B cell (primary cell): ENCODE measurements at regions not wholly inside any gene's neighbourhood (a gene's known extent, or its start where the extent isn't known, plus 50 kb on each side); places are given as distances from the start of the nearest gene placed in this dataset.

ENCODE experiments used
- ATAC-seq: fragments of 200-7000 bp; cut with Tn5 transposase; one replicate; pipeline ENCODE4 v1.10.0; 2021; ENCODE audit warnings: low read depth, mild to moderate bottlenecking, moderate number of reproducible peaks, moderate library complexity
- CTCF ChIA-PET: fragments of 350-600 bp; sonication (Branson Sonifier 250); formaldehyde crosslinking; loops from one replicate; lab custom pipeline; 2021; ENCODE audit warnings: antibody characterized with exemption, inconsistent platforms; lab: Charles Lee
- POLR2A ChIA-PET: fragments of 350-600 bp; sonication (Branson Sonifier 250); formaldehyde crosslinking; loops from one replicate; lab custom pipeline; 2021; ENCODE audit warnings: antibody characterized with exemption; lab: Charles Lee
- DNase-seq: peaks from one replicate; pipeline ENCODE4 v3.0.0; 2013
- H2AFZ ChIP-seq: 2 replicates; pipeline ENCODE4 v1.6.1; 2012; ENCODE audit warnings: mild to moderate bottlenecking, low read depth, low read length; ENCODE audit not compliant: insufficient read depth, poor library complexity, severe bottlenecking
- H3K27ac ChIP-seq, 2 donors: 1 replicate in 1 of 2; 2 replicates in 1 of 2; pipeline ENCODE4 v1.5.1; 2012 to 2013; ENCODE audit warnings: low read length in 2 of 2, mild to moderate bottlenecking in 2 of 2, moderate library complexity in 1 of 2
- H3K27me3 ChIP-seq, 4 experiments: fragments of 200-600 bp in 1 of 4; sonication (generic) in 1 of 4; replicated peaks in 1 of 4; 1 replicate in 2 of 4; 2 replicates in 2 of 4; pipeline versions ENCODE4 v1.6.1 to v1.7.0; 2013 to 2016; ENCODE audit warnings: low read length in 3 of 4, mild to moderate bottlenecking in 2 of 4, mixed read lengths in 1 of 4, moderate library complexity in 1 of 4; ENCODE audit not compliant: insufficient read depth in 4 of 4, control insufficient read depth in 3 of 4; ENCODE audit errors: control extremely low read depth in 1 of 4
- H3K36me3 ChIP-seq, 2 experiments: replicated peaks in 1 of 2; 1 replicate in 1 of 2; 2 replicates in 1 of 2; pipeline versions ENCODE4 v1.6.1 to v1.7.1; 2013; ENCODE audit warnings: low read length in 1 of 2; ENCODE audit not compliant: insufficient read depth in 2 of 2, control insufficient read depth in 1 of 2; ENCODE audit errors: control extremely low read depth in 1 of 2, extremely low read depth in 1 of 2
- H3K4me1 ChIP-seq, 2 donors: fragments of 200-600 bp in 1 of 2; sonication (generic) in 1 of 2; 1 replicate in 1 of 2; 2 replicates in 1 of 2; pipeline versions ENCODE4 v1.5.1 to v1.6.1; 2013 to 2017; ENCODE audit warnings: low read length in 2 of 2; ENCODE audit not compliant: control insufficient read depth in 2 of 2, insufficient read depth in 2 of 2
- H3K4me2 ChIP-seq: replicated peaks from 2 replicates; pipeline ENCODE3; 2012; ENCODE audit warnings: mild to moderate bottlenecking, low read depth, low read length; ENCODE audit not compliant: poor library complexity, severe bottlenecking
- H3K4me3 ChIP-seq, 5 experiments: fragments of 200-600 bp in 1 of 5; sonication (generic) in 1 of 5; 1 replicate in 3 of 5; 2 replicates in 2 of 5; pipeline versions ENCODE4 v1.5.1 to v1.7.0; 2011 to 2016; ENCODE audit warnings: low read length in 4 of 5, mild to moderate bottlenecking in 4 of 5, low read depth in 2 of 5, control low read depth in 1 of 5, moderate library complexity in 1 of 5; ENCODE audit not compliant: insufficient read depth in 1 of 5; ENCODE audit errors: control extremely low read depth in 1 of 5, extremely low read depth in 1 of 5
- H3K79me2 ChIP-seq: fragments of 200-600 bp; sonication (generic); one replicate; pipeline ENCODE4 v1.6.0; 2016; ENCODE audit warnings: low read length; ENCODE audit not compliant: control insufficient read depth, insufficient read depth
- H3K9ac ChIP-seq: fragments of 200-600 bp; sonication (generic); 2 replicates; pipeline ENCODE4 v1.6.1; 2017; ENCODE audit warnings: mild to moderate bottlenecking, low read length, moderate library complexity
- H3K9me3 ChIP-seq, 3 donors: one replicate each; pipeline versions ENCODE4 v1.6.1 to v1.7.1; 2013; ENCODE audit warnings: low read length in 2 of 3; ENCODE audit not compliant: control insufficient read depth in 2 of 3, insufficient read depth in 1 of 3; ENCODE audit errors: control extremely low read depth in 1 of 3
- H4K20me1 ChIP-seq: 2 replicates; pipeline ENCODE4 v1.6.0; 2012; ENCODE audit warnings: mild to moderate bottlenecking, low read length; ENCODE audit not compliant: insufficient read depth, control insufficient read depth, poor library complexity, severe bottlenecking
- H3K27ac Mint-ChIP-seq: one replicate; pipeline ENCODE4 v1.8.0; 2021; ENCODE audit warnings: mixed read lengths
- H3K27me3 Mint-ChIP-seq: one replicate; pipeline ENCODE4 v1.8.0; 2021; ENCODE audit warnings: mixed read lengths
- H3K4me1 Mint-ChIP-seq: one replicate; pipeline ENCODE4 v1.8.0; 2021; ENCODE audit warnings: mixed read lengths
- H3K4me3 Mint-ChIP-seq: one replicate; pipeline ENCODE4 v1.8.0; 2021; ENCODE audit warnings: mixed read lengths
- H3K9me3 Mint-ChIP-seq: one replicate; pipeline ENCODE4 v1.8.0; 2022; ENCODE audit warnings: mixed read lengths; ENCODE audit not compliant: insufficient read depth
- EZH2 ChIP-seq: IDR thresholded peaks from 2 replicates; pipeline ENCODE4 v1.6.1; 2012; ENCODE audit warnings: borderline replicate concordance, low read depth, mild to moderate bottlenecking, moderate library complexity, low read length; ENCODE audit not compliant: insufficient read depth, poor library complexity, severe bottlenecking
- WGBS: methylation state at CpG from one replicate; pipeline ENCODE4 v1.1.5; 2013; ENCODE audit warnings: missing lambda C conversion rate; ENCODE audit not compliant: insufficient coverage; 5-methylcytosine and 5-hydroxymethylcytosine counted together
- intact Hi-C: fragments of 100-400 bp; cut with micrococcal nuclease; formaldehyde crosslinking; loops from one replicate; pipeline ENCODE4 v1.10.0; 2022
- TF ChIP-seq, protein P1 (sequence below): fragments of 200-600 bp; IDR thresholded peaks from one replicate; pipeline ENCODE4 v1.8.0; 2022; ENCODE audit warnings: antibody characterized with exemption, mild to moderate bottlenecking

DNA sequence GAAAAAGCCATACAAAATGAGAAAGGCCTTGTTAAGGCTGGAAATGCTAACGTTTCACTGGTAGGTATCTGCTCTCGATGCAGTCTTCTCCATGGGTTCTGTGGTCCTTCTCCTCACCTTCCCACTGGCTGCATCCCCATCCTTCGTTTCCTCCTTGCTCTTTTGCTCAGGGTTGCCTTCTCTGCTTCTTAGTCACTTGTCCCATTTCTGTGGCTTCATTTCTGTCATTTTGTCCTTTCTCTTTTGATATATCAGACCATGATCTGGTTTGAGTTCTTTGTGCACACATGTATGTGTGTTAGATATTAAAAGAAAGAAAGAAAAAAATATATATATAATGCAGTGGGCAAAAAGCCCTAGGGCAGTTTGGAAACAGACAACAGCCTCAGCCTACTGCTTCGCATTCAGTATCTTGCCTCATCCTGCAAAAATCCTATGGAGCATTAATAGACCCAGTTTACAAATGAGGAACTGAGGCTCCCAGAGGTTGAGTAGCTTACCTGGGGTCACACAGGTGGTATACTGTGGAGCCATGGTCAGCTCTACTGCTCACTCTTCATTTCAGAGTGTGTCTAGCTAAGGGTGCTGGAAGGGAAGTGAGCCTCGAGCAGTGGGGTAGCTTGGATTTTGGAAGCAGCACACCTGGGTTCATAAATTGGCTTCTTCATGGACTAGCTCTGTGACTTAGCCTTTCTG is 57.6 kb upstream of the MEDAG start:
- CTCF ChIA-PET, result interaction anchor here (3.1 kb wide), 1 partner anchor 18 kb away, joined by 9 read pairs; no protein-coding TSS in a partner anchor
- Histone ChIP-seq H3K27me3 (no peaks in the 10 kb centered on the region), H3K4me3 (no peak overlapping the region), H3K4me2 (no peak overlapping the region), H2AFZ (no peak overlapping the region), H3K4me1 (peaks cover 0 to 4% of the 10 kb centered on the region in 2 donors), H4K20me1 (no peaks in the 10 kb centered on the region), H3K9ac (no peak overlapping the region), H3K79me2 (no peaks in the 10 kb centered on the region), H3K27ac (no peak overlapping the region), H3K9me3 (peaks cover 0 to 16% (median 0%) of the 10 kb centered on the region in 3 donors), H3K36me3 (no peaks in the 10 kb centered on the region)
- Mint-ChIP-seq H3K4me1 (peaks cover 13% of the 10 kb centered on the region), H3K27ac (no peak overlapping the region), H3K4me3 (no peak overlapping the region), H3K27me3 (no peaks in the 10 kb centered on the region), H3K9me3 (no peaks in the 10 kb centered on the region)
- POLR2A ChIA-PET, result no interaction called here
- no peak for TF ChIP-seq EZH2
- TF ChIP-seq, protein P1, sequence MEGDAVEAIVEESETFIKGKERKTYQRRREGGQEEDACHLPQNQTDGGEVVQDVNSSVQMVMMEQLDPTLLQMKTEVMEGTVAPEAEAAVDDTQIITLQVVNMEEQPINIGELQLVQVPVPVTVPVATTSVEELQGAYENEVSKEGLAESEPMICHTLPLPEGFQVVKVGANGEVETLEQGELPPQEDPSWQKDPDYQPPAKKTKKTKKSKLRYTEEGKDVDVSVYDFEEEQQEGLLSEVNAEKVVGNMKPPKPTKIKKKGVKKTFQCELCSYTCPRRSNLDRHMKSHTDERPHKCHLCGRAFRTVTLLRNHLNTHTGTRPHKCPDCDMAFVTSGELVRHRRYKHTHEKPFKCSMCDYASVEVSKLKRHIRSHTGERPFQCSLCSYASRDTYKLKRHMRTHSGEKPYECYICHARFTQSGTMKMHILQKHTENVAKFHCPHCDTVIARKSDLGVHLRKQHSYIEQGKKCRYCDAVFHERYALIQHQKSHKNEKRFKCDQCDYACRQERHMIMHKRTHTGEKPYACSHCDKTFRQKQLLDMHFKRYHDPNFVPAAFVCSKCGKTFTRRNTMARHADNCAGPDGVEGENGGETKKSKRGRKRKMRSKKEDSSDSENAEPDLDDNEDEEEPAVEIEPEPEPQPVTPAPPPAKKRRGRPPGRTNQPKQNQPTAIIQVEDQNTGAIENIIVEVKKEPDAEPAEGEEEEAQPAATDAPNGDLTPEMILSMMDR, result no peak
- no peak for DNase-seq
- 72% methylated on average over 4 of the region's 5 CpGs for WGBS
- no peak for ATAC-seq
- intact Hi-C loops, result no loop called here

DNA sequence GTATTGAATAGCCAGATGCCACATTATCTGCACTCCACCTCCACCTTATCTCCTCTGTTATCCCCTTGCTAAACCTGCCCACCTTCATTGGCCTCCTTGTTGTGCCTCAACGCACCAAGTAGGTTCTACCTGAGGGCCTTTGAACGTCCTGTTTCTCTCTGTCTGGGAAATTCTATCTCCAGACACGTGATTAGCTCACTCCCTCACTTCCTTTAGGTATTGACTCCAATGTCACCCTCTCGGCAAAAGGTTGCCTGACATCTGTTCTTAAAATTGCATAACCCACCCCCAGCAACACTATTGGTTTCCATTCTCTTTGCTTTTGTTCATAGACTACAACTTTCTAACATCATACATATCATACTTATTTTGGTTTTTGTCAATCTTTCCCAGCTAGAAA is 56.5 kb upstream of the MEDAG start:
- Histone ChIP-seq H3K9me3 (peaks cover 0 to 13% (median 0%) of the 10 kb centered on the region in 3 donors), H4K20me1 (no peaks in the 10 kb centered on the region), H3K4me1 (peaks cover 0 to 4% of the 10 kb centered on the region in 2 donors), H3K79me2 (no peaks in the 10 kb centered on the region), H3K9ac (no peak overlapping the region), H3K4me3 (no peak overlapping the region), H2AFZ (no peak overlapping the region), H3K27ac (no peak overlapping the region), H3K27me3 (no peaks in the 10 kb centered on the region), H3K36me3 (no peaks in the 10 kb centered on the region), H3K4me2 (no peak overlapping the region)
- Mint-ChIP-seq H3K27me3 (no peaks in the 10 kb centered on the region), H3K27ac (no peak overlapping the region), H3K9me3 (no peaks in the 10 kb centered on the region), H3K4me1 (peaks cover 13% of the 10 kb centered on the region), H3K4me3 (no peak overlapping the region)
- ChIA-PET POLR2A (no interaction called here), CTCF (interaction anchor here (0.9 to 3.1 kb wide), 2 partner anchors 17 to 20 kb away, joined by 3 to 9 read pairs; no protein-coding TSS in a partner anchor)
- DNase-seq (no peak), ATAC-seq (no peak)
- 98% methylated on average over 4 of the region's 4 CpGs for WGBS
- TF ChIP-seq, protein P1, result no peak
- no peak for TF ChIP-seq EZH2
- intact Hi-C loops, result no loop called here
